ENCODE measurements at regions not wholly inside any gene's neighbourhood (a gene's known extent, or its start where the extent isn't known, plus 50 kb on each side); places are given as distances from the start of the nearest gene placed in this dataset.

DNA sequence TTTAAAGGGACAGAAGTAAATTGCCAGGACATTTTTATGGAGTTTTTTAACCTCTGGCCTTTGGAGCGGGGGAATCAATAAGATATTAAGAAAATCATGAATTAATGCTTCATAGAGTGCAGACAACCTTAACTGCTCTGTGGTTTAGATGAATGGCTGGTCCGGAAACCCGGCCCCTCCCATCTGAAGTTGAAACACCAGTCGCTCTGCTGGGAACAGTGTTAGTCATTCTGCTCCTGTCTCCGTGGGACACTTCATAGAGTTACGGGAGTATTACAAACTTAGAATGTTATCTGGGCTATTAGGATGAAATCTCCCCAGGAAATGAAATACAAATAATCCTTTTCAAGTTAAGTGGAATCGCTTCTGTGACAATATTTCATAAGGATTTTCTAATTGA, 110.1 kb upstream of the IRX2 start:
- TF ChIP-seq, protein P1, sequence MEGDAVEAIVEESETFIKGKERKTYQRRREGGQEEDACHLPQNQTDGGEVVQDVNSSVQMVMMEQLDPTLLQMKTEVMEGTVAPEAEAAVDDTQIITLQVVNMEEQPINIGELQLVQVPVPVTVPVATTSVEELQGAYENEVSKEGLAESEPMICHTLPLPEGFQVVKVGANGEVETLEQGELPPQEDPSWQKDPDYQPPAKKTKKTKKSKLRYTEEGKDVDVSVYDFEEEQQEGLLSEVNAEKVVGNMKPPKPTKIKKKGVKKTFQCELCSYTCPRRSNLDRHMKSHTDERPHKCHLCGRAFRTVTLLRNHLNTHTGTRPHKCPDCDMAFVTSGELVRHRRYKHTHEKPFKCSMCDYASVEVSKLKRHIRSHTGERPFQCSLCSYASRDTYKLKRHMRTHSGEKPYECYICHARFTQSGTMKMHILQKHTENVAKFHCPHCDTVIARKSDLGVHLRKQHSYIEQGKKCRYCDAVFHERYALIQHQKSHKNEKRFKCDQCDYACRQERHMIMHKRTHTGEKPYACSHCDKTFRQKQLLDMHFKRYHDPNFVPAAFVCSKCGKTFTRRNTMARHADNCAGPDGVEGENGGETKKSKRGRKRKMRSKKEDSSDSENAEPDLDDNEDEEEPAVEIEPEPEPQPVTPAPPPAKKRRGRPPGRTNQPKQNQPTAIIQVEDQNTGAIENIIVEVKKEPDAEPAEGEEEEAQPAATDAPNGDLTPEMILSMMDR (IDR thresholded peaks at IDR 0.05) = no peak
- TF ChIP-seq ZFX (IDR thresholded peaks at IDR 0.05; ENCODE audit: borderline replicate concordance) = no peak

DNA sequence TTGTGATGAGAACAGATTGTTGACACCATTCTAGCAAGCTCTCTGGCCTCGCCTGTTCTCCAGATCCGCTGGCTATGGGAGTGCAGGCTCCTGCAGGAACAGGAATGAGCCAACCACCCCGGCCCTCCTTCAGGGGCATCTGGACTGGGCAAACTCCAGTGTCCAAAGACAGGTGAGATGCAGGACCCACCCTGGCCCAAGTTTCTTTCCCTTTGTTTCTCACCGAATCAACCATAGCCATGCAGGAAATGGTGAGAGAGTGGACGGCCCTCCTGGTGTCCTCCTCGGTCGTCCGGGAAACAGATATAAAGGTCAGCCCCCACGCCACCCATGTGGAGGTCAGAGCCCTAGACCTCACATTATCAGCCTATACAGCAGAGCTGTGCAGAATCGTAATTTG, 108.6 kb upstream of the IRX2 start:
- no peak overlapping the region for H3K27ac ChIP-seq
- no peak for TF ChIP-seq ZFX (IDR thresholded peaks at IDR 0.05; ENCODE audit: borderline replicate concordance)
- TF ChIP-seq, protein P1 (IDR thresholded peaks at IDR 0.05) = no peak

More for the DNA sequence above, 110.1 kb upstream of the IRX2 start:
- no peak overlapping the region for H3K27ac ChIP-seq

DNA sequence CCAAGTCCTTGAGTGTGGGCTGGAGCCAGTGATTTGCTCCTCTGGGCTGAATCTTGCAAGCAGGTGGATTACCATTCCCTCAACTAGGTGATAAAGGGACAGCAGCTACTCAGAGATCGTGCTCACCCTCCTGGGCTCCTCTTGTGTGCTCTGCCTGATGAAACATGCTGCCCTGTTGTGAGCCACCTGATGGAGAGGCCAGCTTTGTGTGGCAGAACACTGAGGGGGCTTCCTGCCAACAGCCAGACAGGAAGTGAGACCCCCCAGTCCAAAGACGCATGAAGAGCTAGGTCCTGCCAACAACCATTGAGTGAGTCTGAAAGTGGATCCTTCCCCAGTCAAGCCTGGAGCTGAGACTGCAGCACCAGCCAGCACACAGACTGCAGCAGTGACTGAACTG, 106.4 kb upstream of the IRX2 start:
- H3K27ac ChIP-seq = no peak overlapping the region
- TF ChIP-seq ZFX (IDR thresholded peaks at IDR 0.05; ENCODE audit: borderline replicate concordance) = no peak
- TF ChIP-seq, protein P1 (IDR thresholded peaks at IDR 0.05) = no peak

DNA sequence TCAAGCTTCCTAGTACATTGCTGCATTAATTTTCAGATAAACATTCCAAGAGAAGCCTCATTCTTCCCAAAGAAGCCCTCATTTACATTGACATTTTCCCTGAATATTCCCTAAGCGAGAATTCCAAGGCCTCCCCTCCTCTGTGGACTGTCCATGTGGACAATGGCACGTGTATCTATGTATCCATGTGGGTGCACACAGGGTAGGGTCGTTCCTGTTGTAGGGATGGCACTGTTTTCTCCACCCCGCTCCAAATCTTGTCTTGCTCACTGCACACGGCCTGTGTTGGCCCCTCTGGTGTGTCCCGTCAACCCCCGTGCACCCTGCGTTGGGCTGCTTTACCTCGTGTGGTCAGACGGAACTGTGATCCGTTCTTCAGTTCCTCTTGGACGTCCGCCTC, 104.7 kb upstream of the IRX2 start:
- no peak overlapping the region for H3K27ac ChIP-seq
- no peak for TF ChIP-seq ZFX (IDR thresholded peaks at IDR 0.05; ENCODE audit: borderline replicate concordance)
- TF ChIP-seq, protein P1 (IDR thresholded peaks at IDR 0.05) = no peak

DNA sequence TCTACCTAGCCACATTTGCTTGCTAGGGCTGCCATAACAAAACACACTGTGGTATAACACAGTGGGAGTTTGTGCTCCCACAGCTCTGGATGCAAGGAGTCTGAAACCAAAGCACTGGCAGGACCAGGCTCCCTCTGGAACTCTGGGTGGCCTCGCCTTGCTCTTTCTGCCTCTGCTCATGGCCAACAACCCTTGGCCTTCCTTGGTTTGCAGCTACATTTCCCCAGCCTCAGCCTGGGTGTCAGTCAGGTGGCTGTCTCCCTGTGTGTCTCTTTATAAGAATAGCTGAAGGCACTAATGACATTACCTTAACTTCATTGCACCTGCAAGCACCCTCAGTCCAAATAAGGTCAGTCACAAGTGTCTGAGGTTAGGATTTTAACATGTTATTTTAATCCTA, 101.0 kb upstream of the IRX2 start:
- H3K27ac ChIP-seq = no peak overlapping the region
- TF ChIP-seq, protein P1 (IDR thresholded peaks at IDR 0.05) = no peak
- TF ChIP-seq ZFX (IDR thresholded peaks at IDR 0.05; ENCODE audit: borderline replicate concordance) = no peak

DNA sequence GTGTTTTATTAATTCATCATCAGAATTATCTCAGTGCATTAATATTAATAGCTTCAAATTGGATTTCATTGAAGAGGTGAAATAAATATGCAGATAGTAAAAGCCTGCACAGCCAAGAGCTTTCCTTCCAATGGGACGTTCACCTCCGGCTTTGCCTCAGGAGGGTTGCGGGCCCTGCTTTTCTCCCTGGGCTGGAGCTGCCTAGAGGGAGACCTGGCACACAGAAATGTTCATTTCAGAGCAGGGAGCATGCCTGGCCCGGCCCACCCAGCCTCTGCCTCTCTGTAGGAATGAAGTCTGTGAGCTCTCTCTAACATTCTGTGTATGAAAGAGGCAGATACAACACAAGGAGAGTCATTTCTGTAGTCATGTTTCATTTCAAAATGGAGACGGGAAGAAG, 100.4 kb upstream of the IRX2 start:
- no peak for TF ChIP-seq ZFX (IDR thresholded peaks at IDR 0.05; ENCODE audit: borderline replicate concordance)
- TF ChIP-seq, protein P1 (IDR thresholded peaks at IDR 0.05) = no peak
- H3K27ac ChIP-seq = no peak overlapping the region

DNA sequence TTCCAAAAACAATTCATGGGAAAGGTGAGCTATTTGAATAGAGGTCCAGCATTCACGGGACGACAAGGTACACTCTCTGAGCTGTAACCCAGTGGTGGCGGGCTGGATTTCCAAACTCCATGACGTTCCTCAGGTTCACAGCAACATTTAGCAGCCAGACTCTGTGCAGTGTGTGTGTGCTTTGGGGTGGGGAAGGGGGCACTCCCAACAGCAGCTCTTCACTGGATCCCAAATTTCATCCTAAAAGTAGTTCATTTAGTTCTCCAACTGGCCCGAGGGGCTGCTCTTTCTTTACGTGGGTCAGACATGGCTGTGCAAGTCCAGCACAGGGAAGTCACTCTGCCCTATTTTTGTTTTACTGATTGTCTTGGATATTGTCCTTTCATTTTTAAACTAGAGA, 98.0 kb upstream of the IRX2 start:
- no peak overlapping the region for H3K27ac ChIP-seq
- TF ChIP-seq ZFX (IDR thresholded peaks at IDR 0.05; ENCODE audit: borderline replicate concordance) = no peak
- TF ChIP-seq, protein P1 (IDR thresholded peaks at IDR 0.05) = no peak
